ENCODE measurements at regions not wholly inside any gene's neighbourhood (a gene's known extent, or its start where the extent isn't known, plus 50 kb on each side); places are given as distances from the start of the nearest gene placed in this dataset.

- Mint-ChIP-seq H3K36me3 (ENCODE audit: low read depth) (no peaks in the 10 kb centered on the region), H3K4me1 (ENCODE audit: low read depth) (no peaks in the 10 kb centered on the region), H3K9me3 (no peaks in the 10 kb centered on the region), H3K27ac (no peak overlapping the region), H3K4me3 (no peak overlapping the region), H3K27me3 (ENCODE audit: insufficient read depth) (peaks cover under 1% of the 10 kb centered on the region)
- TF ChIP-seq CTCF (IDR thresholded peaks at IDR 0.05), result no peak
- DNase-seq, result peak; percentile 1
Measured at GRCh38 chr4:100261346-100261745, 71.1 kb upstream of the DDIT4L start.

GRCh38 chr4:100258675-100259074 is 68.4 kb upstream of the DDIT4L start:
- no peak overlapping the region for H3K4me3 Mint-ChIP-seq
- no peaks in the 10 kb centered on the region for H3K9me3 Mint-ChIP-seq
- no peak for TF ChIP-seq CTCF (IDR thresholded peaks at IDR 0.05)
- H3K27me3 Mint-ChIP-seq (ENCODE audit: insufficient read depth), result peaks cover 1% of the 10 kb centered on the region; the same call in 1 of the 2 replicates
- H3K27ac Mint-ChIP-seq, result no peak overlapping the region
- H3K36me3 Mint-ChIP-seq (ENCODE audit: low read depth), result no peaks in the 10 kb centered on the region
- DNase-seq, result no peak
- H3K4me1 Mint-ChIP-seq (ENCODE audit: low read depth), result no peaks in the 10 kb centered on the region

- Mint-ChIP-seq H3K4me3 (no peak overlapping the region), H3K27me3 (ENCODE audit: insufficient read depth) (peaks cover 1% of the 10 kb centered on the region; the same call in 1 of the 2 replicates), H3K9me3 (no peaks in the 10 kb centered on the region), H3K27ac (no peak overlapping the region), H3K36me3 (ENCODE audit: low read depth) (no peaks in the 10 kb centered on the region), H3K4me1 (ENCODE audit: low read depth) (no peaks in the 10 kb centered on the region)
- no peak for DNase-seq
- no peak for TF ChIP-seq CTCF (IDR thresholded peaks at IDR 0.05)
Measured at GRCh38 chr4:100257567-100257966, 67.3 kb upstream of the DDIT4L start.

GRCh38 chr4:100254237-100254636 is 64.0 kb upstream of the DDIT4L start:
- Mint-ChIP-seq H3K27me3 (ENCODE audit: insufficient read depth) (peaks cover 1% of the 10 kb centered on the region; the same call in 1 of the 2 replicates), H3K4me3 (no peak overlapping the region), H3K36me3 (ENCODE audit: low read depth) (no peaks in the 10 kb centered on the region), H3K27ac (no peak overlapping the region), H3K4me1 (ENCODE audit: low read depth) (no peaks in the 10 kb centered on the region), H3K9me3 (no peaks in the 10 kb centered on the region)
- TF ChIP-seq CTCF (IDR thresholded peaks at IDR 0.05), result no peak
- no peak for DNase-seq

GRCh38 chr4:100248476-100248875 is 58.2 kb upstream of the DDIT4L start:
- no peak overlapping the region for H3K27ac Mint-ChIP-seq
- H3K36me3 Mint-ChIP-seq (ENCODE audit: low read depth), result no peaks in the 10 kb centered on the region
- no peak for TF ChIP-seq CTCF (IDR thresholded peaks at IDR 0.05)
- no peaks in the 10 kb centered on the region; the same call in 1 of the 2 replicates for H3K27me3 Mint-ChIP-seq (ENCODE audit: insufficient read depth)
- no peaks in the 10 kb centered on the region for H3K9me3 Mint-ChIP-seq
- H3K4me1 Mint-ChIP-seq (ENCODE audit: low read depth), result no peaks in the 10 kb centered on the region
- H3K4me3 Mint-ChIP-seq, result no peak overlapping the region
- no peak for DNase-seq

- no peak for DNase-seq
- Mint-ChIP-seq H3K27ac (no peak overlapping the region), H3K4me1 (ENCODE audit: low read depth) (no peaks in the 10 kb centered on the region), H3K36me3 (ENCODE audit: low read depth) (no peaks in the 10 kb centered on the region), H3K27me3 (ENCODE audit: insufficient read depth) (no peaks in the 10 kb centered on the region; the same call in 1 of the 2 replicates), H3K9me3 (no peaks in the 10 kb centered on the region), H3K4me3 (no peak overlapping the region)
- no peak for TF ChIP-seq CTCF (IDR thresholded peaks at IDR 0.05)
Measured at GRCh38 chr4:100246697-100247096, 56.4 kb upstream of the DDIT4L start.

Measured in HFFc6 (cell line).